ENCODE measurements at regions not wholly inside any gene's neighbourhood (a gene's known extent, or its start where the extent isn't known, plus 50 kb on each side); places are given as distances from the start of the nearest gene placed in this dataset.
"Not testable (repeated sequence)": the region's sequence is repeated elsewhere in the genome, so short reads cannot be mapped to it uniquely, and the experiment has no call there.

DNA sequence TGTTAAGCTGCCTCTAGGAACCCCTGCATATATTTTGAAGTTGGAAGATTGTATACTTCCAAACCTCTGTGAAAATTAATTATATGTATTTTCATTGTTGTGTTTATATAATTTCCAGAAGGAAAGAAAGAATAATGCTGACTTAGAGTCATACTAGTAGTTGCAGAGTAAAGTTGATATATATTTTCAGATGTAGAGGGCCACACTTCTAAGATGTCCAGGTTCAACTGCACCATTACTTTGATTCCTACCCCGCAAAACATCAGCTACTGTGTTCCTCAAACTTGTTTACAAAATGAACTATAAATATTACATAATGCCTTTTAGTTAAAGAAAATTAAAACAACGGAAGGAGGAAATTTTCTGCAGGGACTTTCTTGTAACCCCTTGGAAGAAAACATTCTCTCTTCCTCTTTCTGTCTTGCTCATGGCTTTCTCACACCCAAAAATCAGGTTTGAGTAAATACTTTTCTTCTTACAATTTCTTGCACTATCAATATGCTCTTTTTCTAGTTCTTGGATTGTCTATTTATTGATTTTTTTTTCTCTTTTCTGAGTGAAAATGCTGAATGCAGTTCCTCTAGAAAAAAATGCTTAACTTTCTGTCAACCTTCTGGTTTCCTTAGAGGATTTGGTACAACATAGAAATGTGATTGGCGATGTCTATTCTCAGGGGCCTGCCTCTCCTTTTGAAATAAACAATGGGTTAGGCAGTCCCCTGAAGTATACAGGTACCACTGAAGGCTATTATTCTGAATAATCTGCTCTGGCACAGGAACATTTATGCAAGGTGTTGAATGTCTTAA lies 867.8 kb downstream of the TTLL7 start:
- DNase-seq (ENCODE audit: low spot score) = no peak

GRCh38 chr1:83129107-83129506 lies 869.8 kb downstream of the TTLL7 start:
- DNase-seq (ENCODE audit: low spot score) = no peak

GRCh38 chr1:83125456-83125855 lies 873.5 kb downstream of the TTLL7 start:
- no peak for DNase-seq (ENCODE audit: low spot score)

DNA sequence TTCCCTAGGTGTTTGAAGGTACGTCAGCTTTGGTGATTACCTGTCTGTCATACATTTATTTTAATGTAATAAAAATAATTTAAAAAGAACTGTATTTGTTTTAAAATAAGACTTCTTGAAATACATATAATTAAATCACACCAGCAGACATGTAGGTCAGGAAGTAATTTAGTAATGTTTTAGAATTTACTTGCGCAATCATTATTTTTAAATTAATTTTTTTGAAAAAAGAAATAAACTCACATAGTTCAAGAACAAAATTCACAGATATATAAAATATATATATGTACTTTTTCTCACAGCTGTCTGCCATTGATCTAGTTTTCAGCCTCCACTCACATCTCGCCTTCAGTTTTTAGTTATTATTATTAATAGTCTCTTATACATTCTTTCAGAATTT lies 875.9 kb downstream of the TTLL7 start:
- no peak for DNase-seq (ENCODE audit: low spot score)

- no peak for DNase-seq (ENCODE audit: low spot score)
These were observed 880.5 kb downstream of the TTLL7 start for GRCh38 chr1:83118472-83118871.

GRCh38 chr1:83117030-83117429 lies 881.9 kb downstream of the TTLL7 start:
- DNase-seq (ENCODE audit: low spot score) = not testable (repeated sequence)

DNA sequence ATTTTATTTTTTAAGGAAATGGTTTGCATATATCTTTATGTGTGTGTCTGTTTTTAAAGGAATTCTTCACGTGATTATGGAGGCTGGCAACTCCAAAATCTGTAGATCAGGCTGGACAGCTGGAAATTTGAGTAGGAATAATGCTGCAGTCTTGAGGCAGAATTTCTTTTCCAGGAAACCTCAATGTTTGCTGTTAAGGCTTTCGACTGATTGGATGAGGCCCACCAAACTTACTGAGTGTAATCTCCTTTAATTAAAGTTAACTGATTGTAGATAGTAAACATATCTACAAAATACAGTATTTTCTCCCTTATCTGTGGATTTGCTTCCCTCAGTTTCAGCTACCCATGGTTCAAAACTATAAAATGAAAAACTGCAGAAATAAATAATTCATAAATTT lies 883.1 kb downstream of the TTLL7 start:
- DNase-seq (ENCODE audit: low spot score) = no peak

- no peak for DNase-seq (ENCODE audit: low spot score)
These were observed 884.6 kb downstream of the TTLL7 start for GRCh38 chr1:83114136-83114834.

GRCh38 chr1:83113652-83114051 lies 885.3 kb downstream of the TTLL7 start:
- DNase-seq (ENCODE audit: low spot score) = no peak

GRCh38 chr1:83112248-83112885 lies 886.6 kb downstream of the TTLL7 start:
- no peak for DNase-seq (ENCODE audit: low spot score)

DNA sequence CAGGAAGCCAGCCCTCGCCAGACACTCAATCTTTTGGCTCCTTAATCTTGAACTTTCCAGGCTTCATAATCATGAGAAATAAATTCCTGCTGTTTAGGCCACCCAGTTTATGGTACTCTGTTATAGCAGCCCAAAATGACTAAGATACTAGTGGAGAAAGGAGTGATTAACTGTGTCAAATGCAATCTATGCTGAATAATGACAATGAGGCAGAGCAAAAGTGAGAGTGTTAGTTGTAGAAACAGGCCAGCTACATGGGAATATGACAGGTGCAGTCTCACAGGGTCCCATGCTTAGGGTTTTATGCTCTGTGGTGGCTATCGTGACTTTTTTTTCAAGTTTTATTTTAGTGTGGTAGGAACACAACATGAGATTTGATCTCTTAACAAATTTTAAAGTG lies 888.8 kb downstream of the TTLL7 start:
- no peak for DNase-seq (ENCODE audit: low spot score)

DNA sequence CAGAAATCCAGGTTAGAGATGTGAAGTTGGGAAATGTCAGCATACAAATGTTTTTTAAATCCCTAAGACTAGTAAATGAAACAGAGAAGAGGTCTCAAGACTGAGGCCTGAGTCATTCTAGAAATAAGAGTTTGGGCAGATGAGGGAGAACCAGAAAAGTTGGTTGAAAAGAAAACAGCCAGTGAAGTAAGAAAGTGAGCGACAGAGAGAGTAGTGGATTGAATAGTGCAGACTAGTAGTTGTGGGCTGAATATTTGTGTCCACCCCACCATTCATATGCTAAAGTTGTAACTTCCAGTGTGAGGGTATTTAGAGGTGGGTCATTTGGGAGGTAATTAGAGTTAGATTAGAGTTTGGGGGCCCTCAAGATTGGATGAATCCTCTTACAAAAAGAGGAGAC lies 889.2 kb downstream of the TTLL7 start:
- no peak for DNase-seq (ENCODE audit: low spot score)

DNA sequence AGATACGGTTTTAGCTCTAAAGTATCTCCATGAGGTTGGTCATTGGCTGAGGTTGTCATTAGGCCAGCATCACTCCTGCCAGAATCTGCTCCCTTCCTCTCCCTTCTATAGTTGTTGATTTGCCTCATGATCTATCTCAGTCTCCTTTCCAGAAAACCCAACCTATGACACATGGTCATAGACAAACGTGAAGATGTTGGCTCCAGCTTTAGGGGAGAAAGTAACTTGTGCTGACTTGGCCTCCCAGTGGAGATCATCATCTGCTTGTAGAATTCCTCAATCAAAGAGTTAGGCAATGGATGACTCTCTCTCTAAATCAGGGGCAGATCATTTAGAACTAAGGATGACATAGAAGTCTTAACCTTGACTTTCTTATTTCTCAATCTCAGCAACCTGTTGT lies 894.4 kb downstream of the TTLL7 start:
- DNase-seq (ENCODE audit: low spot score) = no peak

DNA sequence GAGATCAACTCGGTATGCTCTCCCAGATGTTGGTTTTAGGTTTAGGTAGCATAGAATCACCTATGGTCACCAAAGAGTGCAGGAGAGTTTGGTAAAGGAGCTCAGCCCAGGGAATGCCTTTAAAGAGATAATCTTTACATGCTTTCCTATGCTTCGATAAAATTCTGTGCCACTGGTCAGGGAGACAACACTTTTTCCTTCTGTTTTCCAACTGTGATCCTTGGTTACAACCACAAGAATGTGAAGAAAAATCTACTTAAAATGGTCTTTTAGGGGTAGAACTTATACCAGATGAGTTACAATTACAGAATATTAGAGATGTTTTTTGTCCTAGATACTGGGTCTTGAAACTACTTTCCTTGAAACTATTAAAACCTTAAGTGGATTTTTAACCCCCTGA lies 895.6 kb downstream of the TTLL7 start:
- no peak for DNase-seq (ENCODE audit: low spot score)

DNA sequence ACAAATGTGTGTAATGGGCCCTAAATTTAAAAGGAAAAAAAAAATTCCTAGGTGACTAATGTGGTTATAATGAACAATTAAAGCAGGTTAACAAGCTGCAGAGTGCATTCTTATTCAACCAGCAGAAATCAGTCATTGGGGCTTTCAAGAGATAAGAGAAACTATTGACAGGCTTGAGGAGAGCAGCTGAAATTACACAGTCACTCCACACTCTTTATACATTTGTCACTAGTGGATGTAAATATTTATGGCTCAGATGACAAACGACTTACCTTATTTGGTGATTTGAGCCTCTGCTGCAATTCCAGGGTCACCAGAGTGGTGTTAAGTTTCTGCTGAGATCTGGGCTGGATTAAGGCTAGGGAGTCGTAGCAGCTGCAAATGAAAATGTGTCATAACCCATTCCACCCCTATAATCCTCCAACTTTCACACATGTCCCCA lies 896.3 kb downstream of the TTLL7 start:
- no peak for DNase-seq (ENCODE audit: low spot score)

DNA sequence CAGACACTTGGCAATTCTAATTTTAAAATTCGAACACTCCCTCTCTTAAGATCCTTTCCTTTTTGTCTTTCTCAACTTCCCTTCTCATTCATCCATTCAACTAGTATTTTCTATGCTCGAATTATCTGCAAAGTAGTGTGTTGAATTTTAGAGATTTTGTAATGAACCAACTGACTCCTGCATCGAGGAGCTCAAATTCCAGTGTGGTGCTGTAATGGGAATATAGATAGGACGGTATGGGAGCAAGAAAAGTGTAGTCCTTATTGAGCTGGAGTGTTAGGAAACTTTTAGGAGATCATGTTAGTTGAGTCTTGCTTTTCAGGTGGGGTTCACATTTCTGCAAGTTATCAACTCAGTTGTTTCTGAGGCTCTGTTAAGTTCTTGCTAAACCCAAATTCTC lies 897.5 kb downstream of the TTLL7 start:
- DNase-seq (ENCODE audit: low spot score) = no peak

DNA sequence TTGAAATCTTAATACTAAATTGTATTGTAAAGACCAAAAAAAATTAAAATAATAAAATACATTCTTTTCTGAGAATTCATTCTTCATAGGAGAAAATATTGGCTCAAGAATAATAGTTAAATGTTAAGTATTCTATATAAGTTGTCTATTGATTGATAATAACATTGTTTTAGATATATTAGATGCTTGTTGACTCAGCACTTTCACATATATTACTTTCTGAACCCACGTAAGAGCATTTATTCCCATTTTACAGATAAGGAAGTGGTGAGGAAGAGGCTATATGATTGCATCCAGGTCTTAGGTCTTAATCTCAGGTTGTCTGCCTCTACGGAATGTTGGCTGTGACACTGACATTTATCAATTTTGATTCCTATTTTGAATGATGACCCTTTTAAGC lies 898.8 kb downstream of the TTLL7 start:
- no peak for DNase-seq (ENCODE audit: low spot score)

- no peak for DNase-seq (ENCODE audit: low spot score)
These were observed 900.1 kb downstream of the TTLL7 start for GRCh38 chr1:83098791-83099190.

DNA sequence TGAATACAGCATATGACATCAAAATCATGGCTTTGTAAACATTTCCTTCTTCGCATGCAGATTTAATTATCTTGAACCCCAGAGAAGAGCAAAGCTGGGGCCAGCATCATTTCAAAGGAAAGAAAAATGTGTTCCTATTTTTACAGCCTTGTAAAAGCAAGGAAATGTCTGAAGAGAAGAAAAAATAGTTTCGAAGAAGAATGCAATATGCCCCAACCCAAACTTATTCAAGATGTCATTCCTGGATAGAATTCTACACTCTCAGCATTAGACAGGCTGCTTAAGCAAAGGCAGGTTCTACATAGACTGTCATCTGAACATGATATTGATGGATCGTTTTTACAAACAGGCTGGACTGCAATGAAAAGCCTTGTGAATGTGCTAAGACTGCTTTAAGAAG lies 900.8 kb downstream of the TTLL7 start:
- DNase-seq (ENCODE audit: low spot score) = no peak

DNA sequence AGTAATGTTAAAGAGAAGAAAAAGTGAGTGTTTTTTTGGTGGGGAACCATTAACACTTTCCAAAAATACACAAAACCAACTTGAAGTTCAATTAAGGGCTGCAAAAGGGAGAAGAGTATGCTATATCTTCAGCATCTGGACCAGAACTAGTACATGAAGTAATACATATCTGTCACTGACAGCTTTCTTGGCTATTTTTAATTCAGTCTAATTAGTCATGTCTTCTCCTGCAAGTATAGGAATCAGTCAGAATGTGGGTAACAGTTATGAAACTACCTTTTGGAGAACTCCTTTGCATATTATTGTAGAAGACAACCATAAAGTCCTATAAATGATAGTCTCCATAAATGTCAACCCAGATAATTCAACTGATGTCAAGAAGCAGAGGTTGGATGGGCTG lies 901.2 kb downstream of the TTLL7 start:
- no peak for DNase-seq (ENCODE audit: low spot score)

DNA sequence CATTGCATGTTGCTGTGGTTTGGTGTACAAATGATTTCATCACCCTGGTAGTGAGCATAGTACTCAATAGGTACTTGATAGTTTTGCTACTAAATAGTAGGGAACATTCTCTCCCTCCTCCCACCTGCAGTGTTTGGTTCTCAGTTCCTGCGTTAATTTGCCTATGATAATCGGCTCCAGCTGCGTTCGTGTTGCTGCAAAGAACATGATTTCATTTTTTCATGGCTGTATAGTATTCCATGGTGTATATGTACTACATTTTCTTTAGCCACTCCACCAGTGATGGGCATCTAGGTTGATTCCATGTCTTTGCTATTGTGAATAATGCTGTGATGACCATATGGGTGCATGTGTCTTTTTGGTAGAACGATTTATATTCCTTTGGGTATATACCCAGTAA lies 903.4 kb downstream of the TTLL7 start:
- DNase-seq (ENCODE audit: low spot score) = no peak

- no peak for DNase-seq (ENCODE audit: low spot score)
These were observed 908.7 kb downstream of the TTLL7 start for GRCh38 chr1:83090195-83090594.

DNA sequence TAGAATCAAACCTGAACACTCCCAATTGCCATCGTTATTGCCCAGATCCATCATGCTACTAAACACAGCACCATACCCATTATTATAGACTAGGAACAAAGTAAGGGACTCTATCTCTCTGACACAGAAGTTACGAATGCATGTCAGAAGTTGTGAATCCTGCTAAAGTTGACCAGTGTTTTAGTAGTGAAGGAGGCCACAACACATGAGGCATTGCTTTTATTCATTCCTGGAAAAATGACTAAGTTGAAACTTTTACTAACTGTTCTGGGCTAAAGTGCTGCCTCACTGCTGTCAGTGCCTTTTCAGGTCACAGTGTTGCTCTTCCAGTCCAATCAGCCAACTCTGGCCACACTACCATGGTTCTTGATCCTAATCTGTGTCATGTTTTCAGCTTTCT lies 911.1 kb downstream of the TTLL7 start:
- DNase-seq (ENCODE audit: low spot score) = no peak
